ENCODE measurements at regions not wholly inside any gene's neighbourhood (a gene's known extent, or its start where the extent isn't known, plus 50 kb on each side); places are given as distances from the start of the nearest gene placed in this dataset.

DNA sequence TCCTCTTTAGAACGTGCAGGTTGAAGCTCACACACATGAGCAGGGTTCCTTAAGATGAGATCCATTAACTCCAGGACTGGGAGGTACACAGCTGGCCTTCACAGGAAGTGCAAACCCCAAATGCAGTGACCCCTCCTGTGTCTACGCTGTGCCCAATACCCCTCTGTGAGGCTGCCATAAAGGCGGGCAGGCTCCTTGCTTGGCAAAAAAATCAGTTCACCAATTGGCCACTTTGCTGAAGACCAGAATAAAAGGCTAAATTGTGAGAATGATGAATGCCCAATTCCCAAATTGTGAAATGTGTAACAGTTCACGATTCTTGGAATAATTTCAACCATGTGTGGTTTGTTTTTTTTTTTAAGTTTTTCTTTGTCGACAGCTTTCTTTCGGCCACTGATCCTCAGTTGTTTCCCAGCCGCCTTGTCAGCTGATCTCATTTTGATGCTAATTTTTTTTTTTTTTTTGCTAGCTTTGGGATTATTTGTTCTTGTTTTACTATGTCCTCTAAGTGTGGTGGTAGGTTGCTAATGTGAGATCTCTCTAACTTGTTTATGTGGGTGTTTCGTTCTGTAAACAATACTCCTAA, 101.9 kb upstream of the PRSS58 start:
- DNase-seq: no peak

- peak; percentile 73 for DNase-seq
Measured at GRCh38 chr7:142357953-142358520, 100.2 kb upstream of the PRSS58 start.

DNA sequence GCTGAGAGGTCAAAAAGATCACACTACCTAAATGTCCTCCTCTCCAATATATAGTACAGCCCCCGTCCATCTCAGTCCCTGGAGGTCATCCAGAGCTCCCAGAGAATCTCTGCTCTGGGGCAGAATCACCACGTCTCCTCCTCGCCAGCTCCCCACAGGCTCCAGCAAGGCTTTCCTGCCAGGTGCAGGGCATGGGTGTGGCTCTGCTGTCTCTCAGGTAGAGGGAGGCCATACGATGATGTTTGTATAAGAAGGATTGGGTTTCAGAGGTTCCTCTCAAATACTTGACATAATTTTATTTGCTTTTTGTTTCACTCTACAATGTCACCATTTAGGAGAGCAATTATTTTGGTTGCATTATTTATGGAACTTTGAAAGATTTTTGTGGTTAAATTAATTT, 98.3 kb upstream of the PRSS58 start:
- no peak for DNase-seq

DNA sequence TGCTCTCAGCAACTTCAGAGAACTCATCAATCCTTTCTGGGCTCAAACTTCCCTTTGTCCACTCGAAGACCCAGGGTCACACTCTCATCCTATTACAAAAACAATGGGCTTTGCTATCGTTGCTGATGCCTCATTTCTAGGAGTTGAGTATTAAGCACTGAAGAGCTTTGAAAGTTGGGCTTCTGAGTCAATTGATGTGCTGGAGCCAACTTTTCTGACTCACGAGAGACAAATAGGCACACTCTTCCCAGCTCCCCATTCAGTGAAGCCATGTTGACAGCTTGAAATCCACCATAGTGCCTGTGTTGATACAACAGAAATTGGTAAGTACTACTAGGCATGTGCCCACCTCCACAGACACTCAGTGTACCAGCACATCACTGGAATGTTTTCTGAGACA, 97.5 kb upstream of the PRSS58 start:
- peak; percentile 20 for DNase-seq

DNA sequence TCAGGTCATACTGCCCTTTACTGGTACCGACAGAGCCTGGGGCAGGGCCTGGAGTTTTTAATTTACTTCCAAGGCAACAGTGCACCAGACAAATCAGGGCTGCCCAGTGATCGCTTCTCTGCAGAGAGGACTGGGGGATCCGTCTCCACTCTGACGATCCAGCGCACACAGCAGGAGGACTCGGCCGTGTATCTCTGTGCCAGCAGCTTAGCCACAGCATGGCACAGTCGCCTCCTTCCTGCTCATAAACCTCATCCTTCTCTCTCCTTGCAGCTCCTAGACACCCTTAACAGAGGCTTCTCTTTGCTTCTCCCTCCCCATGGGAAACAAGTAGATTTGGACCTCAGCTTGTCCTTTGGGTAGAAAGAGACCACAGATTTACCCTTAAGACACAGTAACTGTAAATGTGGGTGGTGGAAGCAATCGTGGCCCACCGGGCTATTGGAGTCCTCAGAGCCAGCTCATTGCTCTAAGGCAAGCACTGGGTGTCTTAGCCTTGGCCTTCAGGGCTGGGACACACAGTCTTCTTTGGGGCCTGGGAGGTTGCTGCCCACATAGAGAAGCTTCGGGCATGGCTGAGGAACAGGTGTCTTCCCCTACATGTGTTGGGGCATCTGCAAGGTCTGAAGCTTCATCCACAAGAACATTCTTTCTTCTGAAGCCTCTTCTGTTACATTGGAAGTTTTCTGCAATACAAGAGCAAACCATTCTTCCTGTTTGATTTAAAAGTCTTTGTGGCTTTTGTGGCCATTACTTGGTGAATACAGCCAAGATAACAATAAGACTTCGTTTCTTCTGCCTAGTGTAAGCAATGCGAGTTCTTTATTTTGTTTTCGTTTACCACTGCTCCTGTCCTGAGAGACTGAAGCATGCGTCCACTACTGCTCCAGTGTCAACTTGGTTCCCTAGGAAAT, 95.5 kb upstream of the PRSS58 start:
- no peak for DNase-seq

DNA sequence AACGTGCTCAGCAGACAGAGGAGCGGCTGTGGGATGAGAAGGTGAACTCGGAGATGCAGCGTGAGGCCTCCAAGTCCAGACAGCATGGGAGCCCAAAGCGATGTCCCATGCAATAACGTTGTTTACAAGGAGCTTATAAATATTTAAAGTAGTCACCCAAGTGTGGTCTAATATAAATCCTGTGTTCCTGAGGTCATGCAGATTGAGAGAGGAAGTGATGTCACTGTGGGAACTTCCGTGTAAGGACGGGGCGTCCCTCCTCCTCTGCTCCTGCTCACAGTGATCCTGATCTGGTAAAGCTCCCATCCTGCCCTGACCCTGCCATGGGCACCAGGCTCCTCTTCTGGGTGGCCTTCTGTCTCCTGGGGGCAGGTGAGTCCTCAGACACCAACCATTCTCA, 94.7 kb upstream of the PRSS58 start:
- DNase-seq: no peak

DNA sequence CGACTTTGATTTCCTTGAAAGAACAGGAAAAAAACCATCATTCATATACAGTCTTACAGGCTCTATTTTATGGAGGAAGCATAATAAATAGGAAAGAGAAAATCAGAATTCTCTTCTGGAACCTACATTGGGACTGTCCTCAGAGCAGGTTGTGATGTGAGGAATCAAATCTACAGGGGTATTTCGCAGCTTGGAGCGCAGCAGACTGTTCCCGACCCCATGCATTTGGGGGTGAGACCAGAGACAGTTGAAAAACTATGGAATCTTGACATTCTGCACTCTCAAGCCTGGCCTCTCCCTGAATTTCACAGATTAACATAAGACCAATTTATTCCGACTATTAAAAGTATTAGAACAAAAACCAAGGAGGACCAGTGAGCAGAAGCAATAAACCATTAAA, 93.3 kb upstream of the PRSS58 start:
- DNase-seq: no peak

GRCh38 chr7:142349670-142350405, 92.0 kb upstream of the PRSS58 start:
- DNase-seq: no peak

GRCh38 chr7:142348921-142349405, 91.1 kb upstream of the PRSS58 start:
- no peak for DNase-seq

GRCh38 chr7:142348100-142348499, 90.2 kb upstream of the PRSS58 start:
- DNase-seq: no peak

- no peak for DNase-seq
Measured at GRCh38 chr7:142347091-142347490, 89.2 kb upstream of the PRSS58 start.

DNA sequence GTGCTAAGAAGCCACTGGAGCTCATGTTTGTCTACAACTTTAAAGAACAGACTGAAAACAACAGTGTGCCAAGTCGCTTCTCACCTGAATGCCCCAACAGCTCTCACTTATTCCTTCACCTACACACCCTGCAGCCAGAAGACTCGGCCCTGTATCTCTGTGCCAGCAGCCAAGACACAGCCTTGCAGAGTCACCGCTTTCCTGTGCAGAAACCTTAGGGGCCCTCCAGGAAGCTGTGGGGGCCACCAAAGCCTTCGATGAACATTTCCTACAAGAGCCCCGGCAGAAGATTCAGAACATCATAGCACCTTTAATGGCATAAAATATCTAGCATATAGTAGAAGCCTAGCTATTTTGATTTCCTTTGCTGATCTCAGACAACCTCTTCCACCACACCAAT, 88.0 kb upstream of the PRSS58 start:
- DNase-seq: no peak

GRCh38 chr7:142338633-142339501, 81.0 kb upstream of the PRSS58 start:
- no peak for DNase-seq

- no peak for DNase-seq
Measured at GRCh38 chr7:142337054-142338001, 79.5 kb upstream of the PRSS58 start.

DNA sequence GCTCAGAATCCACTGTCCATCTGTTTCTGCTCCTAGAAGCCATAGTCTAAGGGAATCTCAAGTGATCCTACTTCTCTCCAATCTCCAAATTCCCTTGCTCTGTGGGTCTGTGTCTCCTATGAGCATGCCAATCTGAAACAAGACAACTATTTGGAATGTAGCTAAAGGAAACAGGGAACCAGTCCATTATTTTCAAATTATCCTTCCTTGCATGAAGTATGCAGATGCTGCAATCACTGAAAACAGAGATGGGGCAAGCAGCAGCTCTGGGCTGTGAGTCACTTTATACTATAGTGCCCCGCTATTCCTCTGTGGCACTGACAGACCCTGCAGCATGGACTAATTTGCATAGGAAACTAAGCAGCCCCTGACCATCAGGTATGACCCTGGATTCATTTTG, 76.9 kb upstream of the PRSS58 start:
- DNase-seq: no peak

GRCh38 chr7:142334236-142334635, 76.4 kb upstream of the PRSS58 start:
- DNase-seq: no peak

DNA sequence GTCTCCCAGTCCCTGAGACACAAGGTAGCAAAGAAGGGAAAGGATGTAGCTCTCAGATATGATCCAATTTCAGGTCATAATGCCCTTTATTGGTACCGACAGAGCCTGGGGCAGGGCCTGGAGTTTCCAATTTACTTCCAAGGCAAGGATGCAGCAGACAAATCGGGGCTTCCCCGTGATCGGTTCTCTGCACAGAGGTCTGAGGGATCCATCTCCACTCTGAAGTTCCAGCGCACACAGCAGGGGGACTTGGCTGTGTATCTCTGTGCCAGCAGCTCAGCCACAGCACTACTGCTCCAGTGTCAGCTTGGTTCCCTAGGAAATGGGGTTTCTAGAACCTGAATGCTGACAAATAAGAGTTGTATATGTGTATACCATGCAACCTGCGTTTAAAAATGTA, 74.6 kb upstream of the PRSS58 start:
- DNase-seq: no peak

DNA sequence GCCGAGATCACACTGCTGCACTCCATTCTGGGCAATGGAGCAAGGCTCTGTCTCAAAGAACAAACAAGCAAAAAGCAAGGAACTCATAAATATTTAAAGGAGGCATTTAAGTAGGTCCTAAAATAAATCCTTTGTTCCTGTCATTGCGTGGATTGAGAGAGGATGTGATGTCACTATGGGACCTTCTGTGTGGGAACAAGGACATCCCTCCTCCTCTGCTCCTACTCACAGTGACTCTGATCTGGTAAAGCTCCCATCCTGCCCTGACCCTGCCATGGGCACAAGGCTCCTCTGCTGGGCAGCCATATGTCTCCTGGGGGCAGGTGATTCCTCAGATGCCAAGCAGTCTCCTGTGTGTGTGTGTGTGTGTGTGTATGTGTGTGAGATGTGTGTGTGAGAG, 74.1 kb upstream of the PRSS58 start:
- DNase-seq: no peak

DNA sequence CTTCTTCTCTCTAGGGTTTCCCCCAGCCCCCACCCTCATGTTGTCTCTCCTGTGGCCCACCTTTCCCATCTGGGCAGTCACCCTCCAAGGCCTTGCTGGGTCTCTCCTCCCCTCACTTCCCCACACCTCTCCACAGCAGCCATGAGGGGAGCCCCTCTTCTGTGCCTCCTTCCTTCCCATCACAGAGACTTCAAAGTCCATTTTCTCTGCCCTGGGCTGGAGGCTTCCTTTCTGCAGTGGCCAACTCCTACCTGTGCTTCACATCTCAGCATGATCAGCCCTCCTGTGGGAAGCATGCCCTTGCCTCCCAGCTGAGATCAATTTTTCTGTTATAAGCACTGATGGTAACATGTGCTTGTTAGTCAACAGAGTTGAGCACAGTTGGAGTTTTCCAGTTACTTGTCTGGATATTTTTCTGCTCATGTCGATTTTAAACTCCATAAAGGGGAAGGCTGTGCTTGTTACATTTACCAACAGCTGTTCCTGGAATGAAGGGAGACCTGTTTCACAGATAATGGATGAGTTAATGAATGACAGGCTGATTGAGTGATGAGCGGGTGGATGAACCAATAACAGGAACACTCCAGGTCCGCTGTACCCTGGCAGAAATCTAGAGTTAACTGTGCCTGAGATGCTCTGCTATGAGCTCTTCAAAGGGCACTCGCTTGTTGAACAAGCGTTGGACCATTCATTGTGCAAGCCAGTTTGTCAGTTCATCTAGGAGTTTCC, 71.4 kb upstream of the PRSS58 start:
- no peak for DNase-seq

DNA sequence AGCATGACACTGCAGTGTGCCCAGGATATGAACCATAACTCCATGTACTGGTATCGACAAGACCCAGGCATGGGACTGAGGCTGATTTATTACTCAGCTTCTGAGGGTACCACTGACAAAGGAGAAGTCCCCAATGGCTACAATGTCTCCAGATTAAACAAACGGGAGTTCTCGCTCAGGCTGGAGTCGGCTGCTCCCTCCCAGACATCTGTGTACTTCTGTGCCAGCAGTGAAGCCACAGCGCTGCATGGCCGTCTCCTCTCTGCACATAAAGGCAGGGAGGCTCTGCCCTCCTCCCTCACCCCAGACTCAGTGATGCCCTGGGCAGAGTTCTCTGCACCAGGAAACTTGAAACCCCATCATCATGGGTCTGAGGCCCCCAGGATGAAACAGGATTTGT, 70.7 kb upstream of the PRSS58 start:
- DNase-seq: no peak
